OCI-LY7 (cell line): ENCODE measurements at regions not wholly inside any gene's neighbourhood (a gene's known extent, or its start where the extent isn't known, plus 50 kb on each side); places are given as distances from the start of the nearest gene placed in this dataset. TPM values are rescaled to one million over a fixed set of nuclear protein-coding genes. Genes with fewer than 3 reads are reported as not detected.

Source experiments
- BruUV-seq: library from RNA; stranded (reverse); fragments of 400-500 nt; replicated peaks from 2 replicates; lab custom pipeline; 2021; lab: Mats Ljungman, UMichigan
- CTCF ChIA-PET: fragments of 300-600 bp; sonication (Branson Sonifier 250); formaldehyde crosslinking; loops from one replicate; lab custom pipeline; 2022; ENCODE audit warnings: antibody characterized with exemption; ENCODE audit not compliant: unreplicated experiment; lab: Charles Lee
- POLR2A ChIA-PET: fragments of 300-600 bp; sonication (Branson Sonifier 250); formaldehyde crosslinking; loops from one replicate; lab custom pipeline; 2022; ENCODE audit warnings: antibody characterized with exemption; lab: Charles Lee
- DNase-seq: peaks from one replicate; pipeline ENCODE4 v3.0.0-alpha.2; 2015; ENCODE audit warnings: low spot score
- H2AFZ ChIP-seq: fragments of 200-600 bp; sonication (generic), shearing (Covaris generic); 2 replicates; pipeline ENCODE4 v1.6.1; 2014; ENCODE audit warnings: mild to moderate bottlenecking, antibody characterized with exemption, low read length, moderate library complexity
- H3K27ac ChIP-seq: fragments of 200-600 bp; sonication (generic); 2 replicates; pipeline ENCODE4 v1.5.1; 2014; ENCODE audit warnings: mixed run types, low read depth, mild to moderate bottlenecking, moderate library complexity, low read length, inconsistent platforms; ENCODE audit not compliant: poor library complexity, severe bottlenecking
- H3K36me3 ChIP-seq: fragments of 200-600 bp; sonication (generic); 2 replicates; pipeline ENCODE4 v1.6.1; 2014; ENCODE audit warnings: mild to moderate bottlenecking, antibody characterized with exemption, low read length, moderate library complexity, mixed read lengths; ENCODE audit not compliant: insufficient read depth
- H3K4me1 ChIP-seq: fragments of 200-600 bp; sonication (generic); 2 replicates; pipeline ENCODE4 v1.5.1; 2014; ENCODE audit warnings: mild to moderate bottlenecking, low read length; ENCODE audit not compliant: insufficient read depth, poor library complexity, severe bottlenecking
- H3K4me2 ChIP-seq: fragments of 200-600 bp; sonication (generic); 2 replicates; pipeline ENCODE4 v1.6.1; 2014; ENCODE audit warnings: mild to moderate bottlenecking, low read length
- H3K4me3 ChIP-seq: fragments of 200-600 bp; sonication (generic); 2 replicates; pipeline ENCODE4 v1.5.1; 2014; ENCODE audit warnings: mild to moderate bottlenecking, low read depth, low read length; ENCODE audit not compliant: poor library complexity, severe bottlenecking
- H3K79me2 ChIP-seq: fragments of 200-600 bp; sonication (generic); 2 replicates; pipeline ENCODE4 v1.6.1; 2016; ENCODE audit warnings: low read depth, mild to moderate bottlenecking, low read length, moderate library complexity, mixed read lengths; ENCODE audit not compliant: insufficient read depth
- H3K9me2 ChIP-seq: fragments of 200-600 bp; sonication (generic); 2 replicates; pipeline ENCODE4 v1.6.1; 2016; ENCODE audit warnings: mild to moderate bottlenecking, low read length, mixed read lengths; ENCODE audit not compliant: insufficient read depth
- H3K9me3 ChIP-seq: fragments of 200-600 bp; sonication (generic); 2 replicates; pipeline ENCODE4 v1.6.1; 2014; ENCODE audit warnings: mild to moderate bottlenecking, mixed run types, low read length, mixed read lengths
- H4K20me1 ChIP-seq: fragments of 200-600 bp; sonication (generic); 2 replicates; pipeline ENCODE4 v1.6.1; 2014; ENCODE audit warnings: mild to moderate bottlenecking, antibody characterized with exemption, low read length, moderate library complexity, mixed read lengths; ENCODE audit not compliant: insufficient read depth
- CTCF ChIP-seq: fragments of 200-600 bp; sonication (generic); conservative IDR thresholded peaks from 2 replicates; pipeline ENCODE4 v1.5.1; 2014; ENCODE audit warnings: mild to moderate bottlenecking, antibody characterized with exemption, low read length, moderate library complexity, mixed read lengths
- EZH2phosphoT487 ChIP-seq: fragments of 200-600 bp; sonication (generic); IDR thresholded peaks from 2 replicates; pipeline ENCODE4 v1.6.1; 2018; ENCODE audit warnings: low read depth, borderline replicate concordance, mild to moderate bottlenecking, mixed run types, antibody characterized with exemption, low read length, moderate library complexity, mixed read lengths
- intact Hi-C: fragments of 100-400 bp; cut with micrococcal nuclease; formaldehyde crosslinking; loops from one replicate; pipeline ENCODE4 v1.10.0; 2022; ENCODE audit not compliant: unreplicated experiment
- small RNA-seq: library from RNA; depleted of rRNA; stranded (forward); fragments of <200 nt; gene quantifications from one replicate; pipeline ENCODE3, GENCODE V24; 2014

GRCh38 chr4:168037676-168038075 is 54.7 kb upstream of the ANXA10 start:
- CTCF ChIA-PET: no interaction called here
- no peak for TF ChIP-seq CTCF
- no peak for TF ChIP-seq EZH2phosphoT487

DNA sequence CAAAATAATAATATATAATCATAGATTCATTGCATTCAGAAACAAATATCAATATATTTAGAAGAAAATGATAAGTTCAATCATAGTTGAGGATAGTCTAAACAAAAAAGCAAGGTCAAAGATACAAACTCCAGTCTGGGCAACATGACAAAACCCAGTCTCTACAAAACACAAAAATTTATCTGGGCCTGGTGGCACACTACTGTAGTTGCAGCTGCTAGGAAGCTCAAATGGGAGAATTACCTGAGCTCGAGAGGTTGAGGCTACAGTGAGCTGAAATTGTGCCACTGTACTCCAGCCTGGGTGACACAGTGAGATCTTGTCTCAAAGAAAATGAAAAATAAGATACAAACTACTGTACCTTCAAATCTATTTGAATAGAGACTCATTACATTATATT is 52.7 kb upstream of the ANXA10 start:
- ChIA-PET CTCF (no interaction called here), POLR2A (no interaction called here)
- Histone ChIP-seq H3K27ac (no peak overlapping the region), H3K4me1 (no peaks in the 10 kb centered on the region), H3K9me3 (no peaks in the 10 kb centered on the region), H2AFZ (no peak overlapping the region), H3K36me3 (no peaks in the 10 kb centered on the region), H3K4me3 (no peak overlapping the region), H3K79me2 (no peaks in the 10 kb centered on the region), H3K4me2 (no peak overlapping the region), H3K9me2 (no peaks in the 10 kb centered on the region), H4K20me1 (no peaks in the 10 kb centered on the region)
- intact Hi-C loops: no loop called here
- TF ChIP-seq EZH2phosphoT487 (no peak), CTCF (no peak)
- DNase-seq: no peak
- BruUV-seq: no TSS peak

More at GRCh38 chr4:168037676-168038075, 54.7 kb upstream of the ANXA10 start:
- H3K9me3 ChIP-seq: no peaks in the 10 kb centered on the region
- no peak overlapping the region for H2AFZ ChIP-seq
- no peak overlapping the region for H3K4me3 ChIP-seq
- H3K9me2 ChIP-seq: no peaks in the 10 kb centered on the region
- H3K4me2 ChIP-seq: no peak overlapping the region
- no peaks in the 10 kb centered on the region for H3K4me1 ChIP-seq
- H3K79me2 ChIP-seq: no peaks in the 10 kb centered on the region
- no TSS peak for BruUV-seq
- DNase-seq: no peak
- H3K36me3 ChIP-seq: no peaks in the 10 kb centered on the region
- no peaks in the 10 kb centered on the region for H4K20me1 ChIP-seq
- intact Hi-C loops: no loop called here
- H3K27ac ChIP-seq: no peak overlapping the region
- POLR2A ChIA-PET: no interaction called here

Small RNA genes in the stretch of these regions (small RNA-seq; reads per million reads assigned to genes)
- gene RN7SL776P: not detected
